ENCODE measurements at regions not wholly inside any gene's neighbourhood (a gene's known extent, or its start where the extent isn't known, plus 50 kb on each side); places are given as distances from the start of the nearest gene placed in this dataset.

DNA sequence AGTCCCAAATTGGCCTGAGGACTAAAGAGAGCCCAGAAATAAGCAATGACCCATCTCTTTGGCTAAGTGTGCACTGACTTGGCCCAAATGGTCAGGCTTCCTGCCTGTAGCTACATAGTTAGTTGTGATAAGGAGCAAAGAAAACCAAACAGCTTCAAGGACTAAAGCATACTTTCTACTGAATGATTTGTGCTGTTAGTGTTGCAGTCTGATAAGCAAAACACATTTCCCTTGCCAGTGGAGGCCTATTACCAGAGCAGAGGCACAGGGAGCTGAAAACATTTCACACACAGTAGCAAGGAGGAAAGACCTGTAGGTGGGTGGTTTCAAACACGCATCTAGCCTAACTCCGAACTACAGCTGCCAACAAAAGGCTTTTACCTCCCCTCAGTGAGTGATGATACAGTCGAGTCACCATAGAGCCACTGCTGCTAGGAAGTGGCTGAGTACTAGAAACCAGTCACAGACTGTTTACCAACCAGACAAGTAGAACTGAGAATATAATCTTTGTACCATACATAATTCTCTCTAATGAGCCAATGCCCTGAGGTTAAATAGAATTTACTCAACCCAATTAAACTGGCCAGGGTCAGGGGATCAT, 222.3 kb upstream of the THBS1 start:
- Histone ChIP-seq H3K27me3 (replicated peaks in 1 of 7) (no peaks in the 10 kb centered on the region), H3K27ac (no peak overlapping the region), H3K9me3 (no peaks in the 10 kb centered on the region), H3K4me1 (no peaks in the 10 kb centered on the region), H3K36me3 (no peaks in the 10 kb centered on the region), H3K4me3 (no peak overlapping the region)
- intact Hi-C loops (cut with DNase I; ENCODE audit: low total_unique reads): no loop called here
- no peak for TF ChIP-seq POLR2AphosphoS5 (IDR thresholded peaks at IDR 0.05)
- no peak for TF ChIP-seq POLR2A (IDR thresholded peaks at IDR 0.05)
- TF ChIP-seq, protein P1, sequence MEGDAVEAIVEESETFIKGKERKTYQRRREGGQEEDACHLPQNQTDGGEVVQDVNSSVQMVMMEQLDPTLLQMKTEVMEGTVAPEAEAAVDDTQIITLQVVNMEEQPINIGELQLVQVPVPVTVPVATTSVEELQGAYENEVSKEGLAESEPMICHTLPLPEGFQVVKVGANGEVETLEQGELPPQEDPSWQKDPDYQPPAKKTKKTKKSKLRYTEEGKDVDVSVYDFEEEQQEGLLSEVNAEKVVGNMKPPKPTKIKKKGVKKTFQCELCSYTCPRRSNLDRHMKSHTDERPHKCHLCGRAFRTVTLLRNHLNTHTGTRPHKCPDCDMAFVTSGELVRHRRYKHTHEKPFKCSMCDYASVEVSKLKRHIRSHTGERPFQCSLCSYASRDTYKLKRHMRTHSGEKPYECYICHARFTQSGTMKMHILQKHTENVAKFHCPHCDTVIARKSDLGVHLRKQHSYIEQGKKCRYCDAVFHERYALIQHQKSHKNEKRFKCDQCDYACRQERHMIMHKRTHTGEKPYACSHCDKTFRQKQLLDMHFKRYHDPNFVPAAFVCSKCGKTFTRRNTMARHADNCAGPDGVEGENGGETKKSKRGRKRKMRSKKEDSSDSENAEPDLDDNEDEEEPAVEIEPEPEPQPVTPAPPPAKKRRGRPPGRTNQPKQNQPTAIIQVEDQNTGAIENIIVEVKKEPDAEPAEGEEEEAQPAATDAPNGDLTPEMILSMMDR (IDR thresholded peaks at IDR 0.05 in 8 of 11, conservative IDR thresholded peaks at IDR 0.05 in 3 of 11): no peak
- 34 to 71% (median 53%) methylated on average over 3 of the region's 3 CpGs for WGBS, 5 donors
- DNase-seq: no peak

DNA sequence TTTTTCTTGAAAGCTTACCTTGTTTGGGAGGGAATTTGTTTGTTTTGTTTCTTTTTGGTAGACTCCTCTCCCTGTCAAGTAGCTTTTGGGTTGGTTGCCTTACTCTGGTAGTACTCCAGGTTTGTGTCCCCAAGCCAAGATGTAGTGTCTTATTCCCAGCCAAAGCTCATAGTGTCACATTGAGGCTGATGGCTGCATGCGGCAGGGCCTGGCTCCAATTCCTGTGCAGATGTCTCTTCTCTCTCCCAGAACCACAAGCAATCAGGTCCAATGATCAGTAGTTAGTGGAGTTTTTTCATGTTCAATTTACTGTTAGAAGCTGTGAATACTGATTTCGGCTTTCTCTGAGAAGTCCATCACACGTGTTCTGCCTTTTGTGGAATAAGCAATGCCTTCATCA, 221.1 kb upstream of the THBS1 start:
- no peaks in the 10 kb centered on the region for H3K4me1 ChIP-seq
- no peak for TF ChIP-seq POLR2A (IDR thresholded peaks at IDR 0.05)
- TF ChIP-seq POLR2AphosphoS5 (IDR thresholded peaks at IDR 0.05): no peak
- TF ChIP-seq, protein P1 (IDR thresholded peaks at IDR 0.05 in 8 of 11, conservative IDR thresholded peaks at IDR 0.05 in 3 of 11): no peak
- intact Hi-C loops (cut with DNase I; ENCODE audit: low total_unique reads): no loop called here
- no peak overlapping the region for H3K4me3 ChIP-seq
- no peaks in the 10 kb centered on the region for H3K27me3 ChIP-seq (replicated peaks in 1 of 7)
- no peak for DNase-seq
- H3K36me3 ChIP-seq: no peaks in the 10 kb centered on the region
- WGBS, 5 donors: 63 to 87% (median 65%) methylated on average over 3 of the region's 3 CpGs
- no peak overlapping the region for H3K27ac ChIP-seq
- no peaks in the 10 kb centered on the region for H3K9me3 ChIP-seq

DNA sequence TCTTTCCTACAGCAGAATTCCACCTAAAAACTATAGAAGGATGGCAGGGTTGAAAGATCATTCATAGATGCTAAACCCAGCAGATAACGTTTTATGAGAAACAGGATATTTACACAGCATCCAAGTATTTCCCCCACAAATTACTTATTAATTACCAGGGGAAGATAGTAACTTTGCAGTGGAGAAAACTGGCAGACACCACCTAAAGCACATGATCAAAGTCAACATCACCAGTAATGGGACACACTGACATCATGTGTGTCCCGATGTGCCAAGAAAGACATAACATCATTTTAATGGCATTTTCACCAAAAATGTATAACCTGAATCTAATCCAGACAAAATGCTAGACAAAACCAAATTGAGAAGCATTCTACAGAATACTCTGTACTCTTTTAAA, 220.4 kb upstream of the THBS1 start:
- H3K4me1 ChIP-seq: no peaks in the 10 kb centered on the region
- H3K4me3 ChIP-seq: no peak overlapping the region
- no peaks in the 10 kb centered on the region for H3K9me3 ChIP-seq
- DNase-seq: no peak
- TF ChIP-seq POLR2AphosphoS5 (IDR thresholded peaks at IDR 0.05): no peak
- TF ChIP-seq POLR2A (IDR thresholded peaks at IDR 0.05): no peak
- TF ChIP-seq, protein P1 (IDR thresholded peaks at IDR 0.05 in 8 of 11, conservative IDR thresholded peaks at IDR 0.05 in 3 of 11): no peak
- no peaks in the 10 kb centered on the region for H3K36me3 ChIP-seq
- intact Hi-C loops (cut with DNase I; ENCODE audit: low total_unique reads): no loop called here
- H3K27me3 ChIP-seq (replicated peaks in 1 of 7): no peaks in the 10 kb centered on the region
- no peak overlapping the region for H3K27ac ChIP-seq
- 75 to 87% (median 84%) methylated on average over 2 of the region's 2 CpGs for WGBS, 5 donors

DNA sequence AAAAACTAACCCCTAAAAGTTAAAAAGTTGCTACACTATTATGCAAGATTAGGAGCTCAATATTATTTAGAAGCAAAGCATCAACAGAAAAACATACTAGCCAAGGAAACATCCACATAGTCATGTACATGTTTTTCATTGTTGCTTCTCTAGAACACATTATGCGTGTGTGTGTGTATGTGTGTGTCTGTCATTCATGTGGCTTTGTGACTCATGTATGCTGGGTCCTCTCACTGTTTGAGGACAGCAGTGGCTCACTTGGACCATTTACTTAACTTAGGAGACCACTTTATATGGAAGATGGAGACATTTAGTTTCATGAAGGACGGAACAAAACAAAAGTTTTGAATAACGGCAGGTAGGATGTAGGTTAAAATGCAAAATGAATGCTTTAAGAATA, 219.4 kb upstream of the THBS1 start:
- WGBS, 5 donors: 94 to 99% (median 96%) methylated on average over 3 of the region's 3 CpGs
- TF ChIP-seq POLR2AphosphoS5 (IDR thresholded peaks at IDR 0.05) (no peak), POLR2A (IDR thresholded peaks at IDR 0.05) (no peak)
- TF ChIP-seq, protein P1 (IDR thresholded peaks at IDR 0.05 in 8 of 11, conservative IDR thresholded peaks at IDR 0.05 in 3 of 11): no peak

More for the DNA sequence above, 219.4 kb upstream of the THBS1 start:
- H3K9me3 ChIP-seq: no peaks in the 10 kb centered on the region
- no peaks in the 10 kb centered on the region for H3K4me1 ChIP-seq
- H3K4me3 ChIP-seq: no peak overlapping the region
- intact Hi-C loops (cut with DNase I; ENCODE audit: low total_unique reads): no loop called here
- H3K36me3 ChIP-seq: no peaks in the 10 kb centered on the region
- H3K27ac ChIP-seq: no peak overlapping the region
- no peaks in the 10 kb centered on the region for H3K27me3 ChIP-seq (replicated peaks in 1 of 7)
- DNase-seq: no peak

All from spleen (tissue), 11 donors.